ENCODE measurements at regions not wholly inside any gene's neighbourhood (a gene's known extent, or its start where the extent isn't known, plus 50 kb on each side); places are given as distances from the start of the nearest gene placed in this dataset.

GRCh38 chr4:66625480-66625879 is 919.8 kb downstream of the CENPC start:
- Histone ChIP-seq H3K4me3 (ENCODE audit: control insufficient read depth in 1 of 2, extremely low read depth in 1 of 2, low read length in 1 of 2) (no peak overlapping the region), H3K36me3 (ENCODE audit: control insufficient read depth in 2 of 2, extremely low read depth in 1 of 2, insufficient read depth in 1 of 2, low read length in 1 of 2) (no peaks in the 10 kb centered on the region), H3K9me3 (no peaks in the 10 kb centered on the region), H3K27me3 (replicated peaks in 1 of 2; ENCODE audit: control insufficient read depth in 2 of 2, extremely low read depth in 1 of 2, insufficient read depth in 2 of 2, low read length in 1 of 2) (no peaks in the 10 kb centered on the region), H3K4me1 (ENCODE audit: control insufficient read depth in 1 of 2, extremely low read depth in 1 of 2, insufficient read depth in 2 of 2, low read length in 2 of 2) (no peaks in the 10 kb centered on the region), H3K27ac (ENCODE audit: low read length) (no peak overlapping the region)
- ATAC-seq (replicated peaks in 1 of 4), result no peak
- no CpG with 5 or more reads among the region's 5 CpGs for WGBS (ENCODE audit: insufficient coverage)
- no peak for DNase-seq
- Mint-ChIP-seq H3K27ac (no peak overlapping the region), H3K27me3 (no peaks in the 10 kb centered on the region), H3K9me3 (peaks cover 6 to 20% (median 8%) of the 10 kb centered on the region in 3 donors), H3K4me3 (no peak overlapping the region), H3K4me1 (no peaks in the 10 kb centered on the region), H3K36me3 (no peaks in the 10 kb centered on the region)
- ChIA-PET POLR2A (no interaction called here), CTCF (no interaction called here)

- Mint-ChIP-seq H3K27ac (no peak overlapping the region), H3K36me3 (no peaks in the 10 kb centered on the region), H3K4me3 (no peak overlapping the region), H3K4me1 (no peaks in the 10 kb centered on the region), H3K9me3 (peaks cover 21 to 43% (median 23%) of the 10 kb centered on the region in 3 donors), H3K27me3 (no peaks in the 10 kb centered on the region)
- no peaks in the 10 kb centered on the region for H3K36me3 ChIP-seq (ENCODE audit: control insufficient read depth in 2 of 2, extremely low read depth in 1 of 2, insufficient read depth in 1 of 2, low read length in 1 of 2)
- ChIA-PET CTCF (no interaction called here), POLR2A (no interaction called here)
- H3K4me1 ChIP-seq (ENCODE audit: control insufficient read depth in 1 of 2, extremely low read depth in 1 of 2, insufficient read depth in 2 of 2, low read length in 2 of 2), result no peaks in the 10 kb centered on the region
- WGBS (ENCODE audit: insufficient coverage), result no CpG with 5 or more reads among the region's 2 CpGs
- no peaks in the 10 kb centered on the region for H3K9me3 ChIP-seq
- H3K4me3 ChIP-seq (ENCODE audit: control insufficient read depth in 1 of 2, extremely low read depth in 1 of 2, low read length in 1 of 2), result no peak overlapping the region
- DNase-seq (no peak), ATAC-seq (replicated peaks in 1 of 4) (no peak)
- H3K27me3 ChIP-seq (replicated peaks in 1 of 2; ENCODE audit: control insufficient read depth in 2 of 2, extremely low read depth in 1 of 2, insufficient read depth in 2 of 2, low read length in 1 of 2), result no peaks in the 10 kb centered on the region
- no peak overlapping the region for H3K27ac ChIP-seq (ENCODE audit: low read length)
Observed at GRCh38 chr4:66613591-66613990, 931.7 kb downstream of the CENPC start.

- H3K4me1 Mint-ChIP-seq, result no peaks in the 10 kb centered on the region
- WGBS (ENCODE audit: insufficient coverage), result no CpG with 5 or more reads among the region's 2 CpGs
- H3K9me3 Mint-ChIP-seq, result peaks cover 0 to 8% (median 4%) of the 10 kb centered on the region in 3 donors
- DNase-seq, result no peak
- ChIA-PET POLR2A (no interaction called here), CTCF (no interaction called here)
- no peaks in the 10 kb centered on the region for H3K4me1 ChIP-seq (ENCODE audit: control insufficient read depth in 1 of 2, extremely low read depth in 1 of 2, insufficient read depth in 2 of 2, low read length in 2 of 2)
- H3K4me3 ChIP-seq (ENCODE audit: control insufficient read depth in 1 of 2, extremely low read depth in 1 of 2, low read length in 1 of 2), result no peak overlapping the region
- H3K27ac Mint-ChIP-seq, result no peak overlapping the region
- no peaks in the 10 kb centered on the region for H3K9me3 ChIP-seq
- H3K36me3 Mint-ChIP-seq, result no peaks in the 10 kb centered on the region
- no peak for ATAC-seq (replicated peaks in 1 of 4)
- H3K27me3 ChIP-seq (replicated peaks in 1 of 2; ENCODE audit: control insufficient read depth in 2 of 2, extremely low read depth in 1 of 2, insufficient read depth in 2 of 2, low read length in 1 of 2), result no peaks in the 10 kb centered on the region
- no peaks in the 10 kb centered on the region for H3K36me3 ChIP-seq (ENCODE audit: control insufficient read depth in 2 of 2, extremely low read depth in 1 of 2, insufficient read depth in 1 of 2, low read length in 1 of 2)
- no peak overlapping the region for H3K27ac ChIP-seq (ENCODE audit: low read length)
- H3K4me3 Mint-ChIP-seq, result no peak overlapping the region
- no peaks in the 10 kb centered on the region for H3K27me3 Mint-ChIP-seq
Observed at GRCh38 chr4:66609014-66609413, 936.3 kb downstream of the CENPC start.

- no peaks in the 10 kb centered on the region for H3K4me1 ChIP-seq (ENCODE audit: control insufficient read depth in 1 of 2, extremely low read depth in 1 of 2, insufficient read depth in 2 of 2, low read length in 2 of 2)
- H3K27ac ChIP-seq (ENCODE audit: low read length), result no peak overlapping the region
- H3K4me3 Mint-ChIP-seq, result no peak overlapping the region
- H3K36me3 Mint-ChIP-seq, result no peaks in the 10 kb centered on the region
- no peaks in the 10 kb centered on the region for H3K9me3 ChIP-seq
- ChIA-PET POLR2A (no interaction called here), CTCF (no interaction called here)
- H3K36me3 ChIP-seq (ENCODE audit: control insufficient read depth in 2 of 2, extremely low read depth in 1 of 2, insufficient read depth in 1 of 2, low read length in 1 of 2), result no peaks in the 10 kb centered on the region
- H3K27me3 ChIP-seq (replicated peaks in 1 of 2; ENCODE audit: control insufficient read depth in 2 of 2, extremely low read depth in 1 of 2, insufficient read depth in 2 of 2, low read length in 1 of 2), result no peaks in the 10 kb centered on the region
- peaks cover 0 to 3% (median 2%) of the 10 kb centered on the region in 3 donors for H3K9me3 Mint-ChIP-seq
- no peak for DNase-seq
- no peak for ATAC-seq (replicated peaks in 1 of 4)
- no peak overlapping the region for H3K27ac Mint-ChIP-seq
- no peak overlapping the region for H3K4me3 ChIP-seq (ENCODE audit: control insufficient read depth in 1 of 2, extremely low read depth in 1 of 2, low read length in 1 of 2)
- no peaks in the 10 kb centered on the region for H3K4me1 Mint-ChIP-seq
- no peaks in the 10 kb centered on the region for H3K27me3 Mint-ChIP-seq
Observed at GRCh38 chr4:66606908-66607307, 936.6 kb upstream of the EPHA5 start.

- Histone ChIP-seq H3K27me3 (replicated peaks in 1 of 2; ENCODE audit: control insufficient read depth in 2 of 2, extremely low read depth in 1 of 2, insufficient read depth in 2 of 2, low read length in 1 of 2) (no peaks in the 10 kb centered on the region), H3K4me3 (ENCODE audit: control insufficient read depth in 1 of 2, extremely low read depth in 1 of 2, low read length in 1 of 2) (no peak overlapping the region), H3K9me3 (no peaks in the 10 kb centered on the region), H3K27ac (ENCODE audit: low read length) (no peak overlapping the region), H3K36me3 (ENCODE audit: control insufficient read depth in 2 of 2, extremely low read depth in 1 of 2, insufficient read depth in 1 of 2, low read length in 1 of 2) (no peaks in the 10 kb centered on the region), H3K4me1 (ENCODE audit: control insufficient read depth in 1 of 2, extremely low read depth in 1 of 2, insufficient read depth in 2 of 2, low read length in 2 of 2) (no peaks in the 10 kb centered on the region)
- CTCF ChIA-PET, result no interaction called here
- DNase-seq (no peak), ATAC-seq (replicated peaks in 1 of 4) (no peak)
- H3K9me3 Mint-ChIP-seq, result peaks cover 0 to 3% (median 2%) of the 10 kb centered on the region in 3 donors
- H3K27me3 Mint-ChIP-seq, result no peaks in the 10 kb centered on the region
- POLR2A ChIA-PET, result no interaction called here
- H3K36me3 Mint-ChIP-seq, result no peaks in the 10 kb centered on the region
- H3K4me1 Mint-ChIP-seq, result no peaks in the 10 kb centered on the region
- H3K4me3 Mint-ChIP-seq, result no peak overlapping the region
- no peak overlapping the region for H3K27ac Mint-ChIP-seq
Observed at GRCh38 chr4:66606215-66606614, 935.9 kb upstream of the EPHA5 start.

GRCh38 chr4:66604192-66604591 is 933.9 kb upstream of the EPHA5 start:
- DNase-seq (no peak), ATAC-seq (replicated peaks in 1 of 4) (no peak)
- H3K4me3 Mint-ChIP-seq, result no peak overlapping the region
- peaks cover 0 to 2% (median 0%) of the 10 kb centered on the region in 3 donors for H3K9me3 Mint-ChIP-seq
- H3K27me3 Mint-ChIP-seq, result no peaks in the 10 kb centered on the region
- CTCF ChIA-PET, result no interaction called here
- POLR2A ChIA-PET, result no interaction called here
- no peak overlapping the region for H3K4me3 ChIP-seq (ENCODE audit: control insufficient read depth in 1 of 2, extremely low read depth in 1 of 2, low read length in 1 of 2)
- no peaks in the 10 kb centered on the region for H3K36me3 Mint-ChIP-seq
- no peaks in the 10 kb centered on the region for H3K36me3 ChIP-seq (ENCODE audit: control insufficient read depth in 2 of 2, extremely low read depth in 1 of 2, insufficient read depth in 1 of 2, low read length in 1 of 2)
- H3K4me1 Mint-ChIP-seq, result no peaks in the 10 kb centered on the region
- no peaks in the 10 kb centered on the region for H3K9me3 ChIP-seq
- no peaks in the 10 kb centered on the region for H3K27me3 ChIP-seq (replicated peaks in 1 of 2; ENCODE audit: control insufficient read depth in 2 of 2, extremely low read depth in 1 of 2, insufficient read depth in 2 of 2, low read length in 1 of 2)
- no peak overlapping the region for H3K27ac ChIP-seq (ENCODE audit: low read length)
- no peak overlapping the region for H3K27ac Mint-ChIP-seq
- no peaks in the 10 kb centered on the region for H3K4me1 ChIP-seq (ENCODE audit: control insufficient read depth in 1 of 2, extremely low read depth in 1 of 2, insufficient read depth in 2 of 2, low read length in 2 of 2)

GRCh38 chr4:66602622-66603021 is 932.3 kb upstream of the EPHA5 start:
- H3K9me3 Mint-ChIP-seq, result peaks cover 2 to 12% (median 5%) of the 10 kb centered on the region in 3 donors
- no peak for ATAC-seq (replicated peaks in 1 of 4)
- no peak overlapping the region for H3K4me3 ChIP-seq (ENCODE audit: control insufficient read depth in 1 of 2, extremely low read depth in 1 of 2, low read length in 1 of 2)
- no peak overlapping the region for H3K27ac Mint-ChIP-seq
- no peak overlapping the region for H3K27ac ChIP-seq (ENCODE audit: low read length)
- H3K4me3 Mint-ChIP-seq, result no peak overlapping the region
- ChIA-PET CTCF (no interaction called here), POLR2A (no interaction called here)
- no peaks in the 10 kb centered on the region for H3K9me3 ChIP-seq
- H3K36me3 Mint-ChIP-seq, result no peaks in the 10 kb centered on the region
- H3K4me1 ChIP-seq (ENCODE audit: control insufficient read depth in 1 of 2, extremely low read depth in 1 of 2, insufficient read depth in 2 of 2, low read length in 2 of 2), result no peaks in the 10 kb centered on the region
- no peaks in the 10 kb centered on the region for H3K27me3 ChIP-seq (replicated peaks in 1 of 2; ENCODE audit: control insufficient read depth in 2 of 2, extremely low read depth in 1 of 2, insufficient read depth in 2 of 2, low read length in 1 of 2)
- no peak for DNase-seq
- no peaks in the 10 kb centered on the region for H3K27me3 Mint-ChIP-seq
- H3K36me3 ChIP-seq (ENCODE audit: control insufficient read depth in 2 of 2, extremely low read depth in 1 of 2, insufficient read depth in 1 of 2, low read length in 1 of 2), result no peaks in the 10 kb centered on the region
- H3K4me1 Mint-ChIP-seq, result no peaks in the 10 kb centered on the region
